Stimulated activated CD8-positive, alpha-beta memory T cell treated with anti-CD3 and anti-CD28 coated beads, Interleukin-12 subunit alpha, Interleukin-12 subunit beta, amount 100 ng/mL, for 1 hour (primary cell): ENCODE measurements at regions not wholly inside any gene's neighbourhood (a gene's known extent, or its start where the extent isn't known, plus 50 kb on each side); places are given as distances from the start of the nearest gene placed in this dataset.

Source experiments
- DNase-seq: peaks from one replicate; pipeline ENCODE4 v3.0.0-alpha.2; 2020; ENCODE audit warnings: low read depth

GRCh38 chr16:5533321-5533888 lies 435.8 kb upstream of the EEF2KMT start:
- DNase-seq, result no peak

- DNase-seq, result no peak
These were observed 430.2 kb upstream of the EEF2KMT start for GRCh38 chr16:5527817-5528216.

GRCh38 chr16:5526826-5527225 lies 429.2 kb upstream of the EEF2KMT start:
- DNase-seq, result no peak

GRCh38 chr16:5523829-5524228 lies 426.2 kb upstream of the EEF2KMT start:
- no peak for DNase-seq

- DNase-seq, result no peak
These were observed 418.5 kb upstream of the EEF2KMT start for GRCh38 chr16:5516115-5516514.

- DNase-seq, result no peak
These were observed 414.4 kb upstream of the EEF2KMT start for GRCh38 chr16:5512014-5512413.

- DNase-seq, result no peak
These were observed 413.3 kb upstream of the EEF2KMT start for GRCh38 chr16:5510819-5511370.

GRCh38 chr16:5509794-5510193 lies 412.2 kb upstream of the EEF2KMT start:
- no peak for DNase-seq

GRCh38 chr16:5509336-5509735 lies 411.7 kb upstream of the EEF2KMT start:
- DNase-seq, result no peak

GRCh38 chr16:5508371-5508770 lies 410.8 kb upstream of the EEF2KMT start:
- DNase-seq, result no peak

- DNase-seq, result no peak
These were observed 408.4 kb upstream of the EEF2KMT start for GRCh38 chr16:5506021-5506420.

GRCh38 chr16:5505091-5505887 lies 407.7 kb upstream of the EEF2KMT start:
- DNase-seq, result no peak

GRCh38 chr16:5504064-5504781 lies 406.6 kb upstream of the EEF2KMT start:
- no peak for DNase-seq

GRCh38 chr16:5502944-5503343 lies 405.3 kb upstream of the EEF2KMT start:
- no peak for DNase-seq

- no peak for DNase-seq
These were observed 404.9 kb upstream of the EEF2KMT start for GRCh38 chr16:5502467-5502869.

- DNase-seq, result no peak
These were observed 402.9 kb upstream of the EEF2KMT start for GRCh38 chr16:5500526-5500925.

GRCh38 chr16:5498562-5498961 lies 401.0 kb upstream of the EEF2KMT start:
- DNase-seq, result no peak

- no peak for DNase-seq
These were observed 398.4 kb upstream of the EEF2KMT start for GRCh38 chr16:5496013-5496412.

- no peak for DNase-seq
These were observed 392.9 kb upstream of the EEF2KMT start for GRCh38 chr16:5490499-5490898.

- DNase-seq, result no peak
These were observed 391.0 kb upstream of the EEF2KMT start for GRCh38 chr16:5488581-5488980.

GRCh38 chr16:5487728-5488127 lies 390.1 kb upstream of the EEF2KMT start:
- DNase-seq, result no peak

- no peak for DNase-seq
These were observed 384.7 kb upstream of the EEF2KMT start for GRCh38 chr16:5482256-5482655.
